HEK293 (cell line): ENCODE measurements at regions not wholly inside any gene's neighbourhood (a gene's known extent, or its start where the extent isn't known, plus 50 kb on each side); places are given as distances from the start of the nearest gene placed in this dataset.

Experiments
- CTCF ChIA-PET: fragments of 350-600 bp; formaldehyde crosslinking; extraction: SDS; loops from one replicate; lab custom pipeline; 2021; ENCODE audit warnings: antibody characterized with exemption; lab: Yijun Ruan, JAX
- POLR2A ChIA-PET: fragments of 300-600 bp; formaldehyde crosslinking; extraction: SDS; loops from one replicate; lab custom pipeline; 2020; ENCODE audit warnings: antibody characterized with exemption, inconsistent platforms; lab: Yijun Ruan, JAX
- H3K27ac ChIP-seq: fragments of 200-500 bp; sonication (Bioruptor generic); 2 replicates; pipeline ENCODE4 v1.5.1; 2014; ENCODE audit warnings: low read depth, low read length, control low read depth, inconsistent platforms; ENCODE audit errors: extremely low read depth
- H3K36me3 ChIP-seq, 2 experiments: fragments of 200-500 bp in 1 of 2; sonication (Bioruptor generic) in 1 of 2; 1 replicate in 1 of 2; 2 replicates in 1 of 2; pipeline ENCODE4 v1.5.1; 2014 to 2017; ENCODE audit warnings: inconsistent platforms in 2 of 2, low read length in 2 of 2; ENCODE audit not compliant: control insufficient read depth in 2 of 2, insufficient read depth in 1 of 2
- H3K4me1 ChIP-seq: fragments of 200-500 bp; sonication (Bioruptor generic); 2 replicates; pipeline ENCODE4 v1.5.1; 2014; ENCODE audit warnings: mild to moderate bottlenecking, low read length, inconsistent platforms; ENCODE audit not compliant: control insufficient read depth, insufficient read depth
- H3K4me3 ChIP-seq: 2 replicates; pipeline ENCODE4 v1.5.1; 2011; ENCODE audit warnings: low read depth, mild to moderate bottlenecking, control low read depth, low read length, moderate library complexity
- H3K9me3 ChIP-seq: fragments of 200-500 bp; sonication (Bioruptor generic); 2 replicates; pipeline ENCODE4 v1.5.1; 2014; ENCODE audit warnings: low read depth, low read length, inconsistent platforms; ENCODE audit not compliant: control insufficient read depth, insufficient read depth
- BCL11B ChIP-seq: fragments of 450-650 bp; formaldehyde crosslinking; IDR thresholded peaks from 2 replicates; pipeline ENCODE4 v1.5.1; 2016; ENCODE audit warnings: low read depth, missing biosample characterization, missing genetic modification characterization
- GFI1B ChIP-seq: fragments of 450-650 bp; formaldehyde crosslinking; IDR thresholded peaks from 2 replicates; pipeline ENCODE4 v1.5.1; 2016; ENCODE audit warnings: missing biosample characterization, missing genetic modification characterization
- IKZF3 ChIP-seq: fragments of 450-650 bp; IDR thresholded peaks from 2 replicates; pipeline ENCODE4 v1.5.0; 2018; ENCODE audit warnings: missing biosample characterization, mild to moderate bottlenecking, missing genetic modification characterization, moderate library complexity
- INSM2 ChIP-seq: fragments of 450-650 bp; formaldehyde crosslinking; IDR thresholded peaks from 2 replicates; pipeline ENCODE4 v1.5.1; 2016; ENCODE audit warnings: missing biosample characterization, missing genetic modification characterization
- MZF1 ChIP-seq: fragments of 450-650 bp; formaldehyde crosslinking; IDR thresholded peaks from 2 replicates; pipeline ENCODE4 v1.5.1; 2017; ENCODE audit warnings: missing biosample characterization, missing genetic modification characterization, borderline replicate concordance
- SCRT2 ChIP-seq: fragments of 450-650 bp; formaldehyde crosslinking; IDR thresholded peaks from 2 replicates; pipeline ENCODE4 v1.5.1; 2016; ENCODE audit warnings: missing biosample characterization, missing genetic modification characterization
- TSHZ1 ChIP-seq: fragments of 450-650 bp; formaldehyde crosslinking; IDR thresholded peaks from 2 replicates; pipeline ENCODE4 v1.5.1; 2016; ENCODE audit warnings: missing biosample characterization, missing genetic modification characterization, borderline replicate concordance
- ZBTB10 ChIP-seq: fragments of 450-650 bp; formaldehyde crosslinking; IDR thresholded peaks from 2 replicates; pipeline ENCODE4 v1.5.1; 2016; ENCODE audit warnings: missing biosample characterization, missing genetic modification characterization
- ZBTB17 ChIP-seq: fragments of 450-650 bp; formaldehyde crosslinking; IDR thresholded peaks from 2 replicates; pipeline ENCODE4 v1.5.1; 2016; ENCODE audit warnings: missing biosample characterization, missing genetic modification characterization
- ZNF16 ChIP-seq: fragments of 450-650 bp; formaldehyde crosslinking; IDR thresholded peaks from 2 replicates; pipeline ENCODE4 v1.5.1; 2016; ENCODE audit warnings: low read depth, missing biosample characterization, missing genetic modification characterization
- ZNF18 ChIP-seq: fragments of 450-650 bp; formaldehyde crosslinking; IDR thresholded peaks from 2 replicates; pipeline ENCODE4 v1.5.1; 2016; ENCODE audit warnings: missing biosample characterization, missing genetic modification characterization
- ZNF248 ChIP-seq: fragments of 450-650 bp; formaldehyde crosslinking; IDR thresholded peaks from 2 replicates; pipeline ENCODE4 v1.5.1; 2017; ENCODE audit warnings: missing biosample characterization, missing genetic modification characterization
- ZNF280C ChIP-seq: fragments of 450-650 bp; formaldehyde crosslinking; IDR thresholded peaks from 2 replicates; pipeline ENCODE4 v1.5.1; 2016; ENCODE audit warnings: missing biosample characterization, missing genetic modification characterization
- ZNF335 ChIP-seq: fragments of 450-650 bp; formaldehyde crosslinking; conservative IDR thresholded peaks from 2 replicates; pipeline ENCODE4 v1.5.1; 2016; ENCODE audit warnings: missing biosample characterization, missing genetic modification characterization
- ZNF350 ChIP-seq: fragments of 450-650 bp; formaldehyde crosslinking; IDR thresholded peaks from 2 replicates; pipeline ENCODE4 v1.5.0; 2017; ENCODE audit warnings: missing biosample characterization, mild to moderate bottlenecking, missing genetic modification characterization
- ZNF362 ChIP-seq: fragments of 450-650 bp; formaldehyde crosslinking; IDR thresholded peaks from 2 replicates; pipeline ENCODE4 v1.5.1; 2016; ENCODE audit warnings: missing biosample characterization, missing genetic modification characterization
- ZNF544 ChIP-seq: fragments of 450-650 bp; formaldehyde crosslinking; IDR thresholded peaks from 2 replicates; pipeline ENCODE4 v1.5.0; 2017; ENCODE audit warnings: missing biosample characterization, missing genetic modification characterization
- ZNF555 ChIP-seq: fragments of 450-650 bp; formaldehyde crosslinking; conservative IDR thresholded peaks from 2 replicates; pipeline ENCODE4 v1.5.1; 2017; ENCODE audit warnings: missing biosample characterization, mild to moderate bottlenecking, missing genetic modification characterization, inconsistent platforms
- ZNF624 ChIP-seq: fragments of 450-650 bp; formaldehyde crosslinking; IDR thresholded peaks from 2 replicates; pipeline ENCODE4 v1.5.1; 2017; ENCODE audit warnings: missing biosample characterization, missing genetic modification characterization
- ZNF776 ChIP-seq: fragments of 450-650 bp; formaldehyde crosslinking; IDR thresholded peaks from 2 replicates; pipeline ENCODE4 v1.5.0; 2017; ENCODE audit warnings: missing biosample characterization, missing genetic modification characterization, borderline replicate concordance

- Histone ChIP-seq H3K27ac (no peak overlapping the region), H3K36me3 (no peaks in the 10 kb centered on the region), H3K4me3 (no peak overlapping the region), H3K4me1 (no peaks in the 10 kb centered on the region), H3K9me3 (no peaks in the 10 kb centered on the region)
- TF ChIP-seq ZNF362 (tag by site-specific recombination) (no peak), ZNF335 (no peak), GFI1B (tag by site-specific recombination) (no peak), ZNF248 (tag by site-specific recombination) (no peak), ZNF16 (no peak), TSHZ1 (tag by site-specific recombination) (no peak), ZNF350 (no peak), MZF1 (tag by site-specific recombination) (no peak), SCRT2 (tag by site-specific recombination) (no peak), ZBTB17 (no peak), ZNF18 (tag by site-specific recombination) (no peak), ZNF544 (no peak), ZNF776 (tag by site-specific recombination) (no peak), ZBTB10 (tag by site-specific recombination) (no peak), INSM2 (tag by site-specific recombination) (no peak)
- ChIA-PET CTCF (no interaction called here), POLR2A (no interaction called here)
These were observed 1534.6 kb upstream of the AGA start for GRCh38 chr4:178976861-178977260.

GRCh38 chr4:178993306-178993705, 1551.1 kb upstream of the AGA start:
- Histone ChIP-seq H3K27ac (no peak overlapping the region), H3K4me3 (no peak overlapping the region), H3K4me1 (no peaks in the 10 kb centered on the region), H3K9me3 (no peaks in the 10 kb centered on the region), H3K36me3 (no peaks in the 10 kb centered on the region)
- TF ChIP-seq ZNF280C (tag by site-specific recombination) (no peak), BCL11B (tag by site-specific recombination) (no peak), ZNF624 (no peak), ZNF555 (no peak), IKZF3 (tag by site-specific recombination) (no peak)
- CTCF ChIA-PET, result no interaction called here
- POLR2A ChIA-PET, result no interaction called here
